Ascending aorta (tissue), 2 donors: ENCODE measurements at regions not wholly inside any gene's neighbourhood (a gene's known extent, or its start where the extent isn't known, plus 50 kb on each side); places are given as distances from the start of the nearest gene placed in this dataset.
A peak's percentile ranks its signal among the peaks of the same experiment; 100 is the strongest.

Source experiments
- DNase-seq, 2 donors: peaks; one replicate each; pipeline ENCODE4 v3.0.0-alpha.2; 2019; ENCODE audit warnings: low spot score in 2 of 2
- H3K27ac ChIP-seq, 2 donors: fragments of 200-600 bp; sonication (generic); one replicate each; pipeline ENCODE4 v1.5.1; 2016 to 2017; ENCODE audit warnings: mild to moderate bottlenecking in 1 of 2
- H3K27me3 ChIP-seq: fragments of 200-600 bp; sonication (generic); one replicate; pipeline ENCODE4 v1.5.1; 2017
- H3K36me3 ChIP-seq, 2 donors: fragments of 200-600 bp; sonication (generic); one replicate each; pipeline ENCODE4 v1.5.1; 2016
- H3K4me1 ChIP-seq, 2 donors: fragments of 200-600 bp; sonication (generic); one replicate each; pipeline ENCODE4 v1.5.1; 2016 to 2017; ENCODE audit warnings: mild to moderate bottlenecking in 1 of 2
- H3K4me3 ChIP-seq, 2 donors: fragments of 200-600 bp; sonication (generic); one replicate each; pipeline ENCODE4 v1.5.1; 2016 to 2017; ENCODE audit warnings: mild to moderate bottlenecking in 1 of 2
- H3K9me3 ChIP-seq, 2 donors: fragments of 200-600 bp; sonication (generic); one replicate each; pipeline ENCODE4 v1.5.1; 2016
- intact Hi-C: fragments of 100-400 bp; cut with DNase I; formaldehyde crosslinking; loops from one replicate; pipeline ENCODE4 v1.15.1; 2023
- TF ChIP-seq, protein P1 (sequence below), 3 experiments: fragments of 200-600 bp in 2 of 3; fragments of 450-650 bp in 1 of 3; sonication (generic) in 2 of 3; IDR thresholded peaks; one replicate each; pipeline ENCODE4 v1.5.1; 2016 to 2019; ENCODE audit warnings: antibody characterized with exemption in 3 of 3, mild to moderate bottlenecking in 1 of 3, moderate library complexity in 1 of 3

DNA sequence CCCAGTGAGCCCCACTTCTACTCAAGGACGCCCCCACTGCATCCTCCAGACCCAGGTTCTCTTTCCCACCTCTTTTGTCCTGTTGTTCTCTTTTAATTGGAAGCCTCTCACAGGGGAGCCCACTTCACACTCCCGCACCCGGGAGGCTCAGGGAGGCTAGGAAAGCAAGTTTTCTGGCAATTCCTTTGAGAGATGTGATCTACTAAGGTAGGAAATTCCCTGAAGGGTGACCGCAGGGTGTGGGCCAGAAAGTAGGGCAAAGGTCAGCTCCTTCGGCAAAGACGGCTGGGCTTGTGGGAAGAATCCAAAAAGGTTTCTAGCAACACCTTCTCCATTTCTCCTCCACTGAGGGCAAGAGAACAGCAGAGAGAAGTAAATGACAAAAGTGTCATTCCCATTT, 98.1 kb upstream of the PTPN1 start:
- Histone ChIP-seq H3K27ac (peak overlapping the region; percentile 2 to 99), H3K4me1 (peaks cover 16 to 22% of the 10 kb centered on the region in 2 donors), H3K9me3 (no peaks in the 10 kb centered on the region), H3K4me3 (no peak overlapping the region), H3K36me3 (no peaks in the 10 kb centered on the region), H3K27me3 (no peaks in the 10 kb centered on the region)
- DNase-seq: no peak
- TF ChIP-seq, protein P1, sequence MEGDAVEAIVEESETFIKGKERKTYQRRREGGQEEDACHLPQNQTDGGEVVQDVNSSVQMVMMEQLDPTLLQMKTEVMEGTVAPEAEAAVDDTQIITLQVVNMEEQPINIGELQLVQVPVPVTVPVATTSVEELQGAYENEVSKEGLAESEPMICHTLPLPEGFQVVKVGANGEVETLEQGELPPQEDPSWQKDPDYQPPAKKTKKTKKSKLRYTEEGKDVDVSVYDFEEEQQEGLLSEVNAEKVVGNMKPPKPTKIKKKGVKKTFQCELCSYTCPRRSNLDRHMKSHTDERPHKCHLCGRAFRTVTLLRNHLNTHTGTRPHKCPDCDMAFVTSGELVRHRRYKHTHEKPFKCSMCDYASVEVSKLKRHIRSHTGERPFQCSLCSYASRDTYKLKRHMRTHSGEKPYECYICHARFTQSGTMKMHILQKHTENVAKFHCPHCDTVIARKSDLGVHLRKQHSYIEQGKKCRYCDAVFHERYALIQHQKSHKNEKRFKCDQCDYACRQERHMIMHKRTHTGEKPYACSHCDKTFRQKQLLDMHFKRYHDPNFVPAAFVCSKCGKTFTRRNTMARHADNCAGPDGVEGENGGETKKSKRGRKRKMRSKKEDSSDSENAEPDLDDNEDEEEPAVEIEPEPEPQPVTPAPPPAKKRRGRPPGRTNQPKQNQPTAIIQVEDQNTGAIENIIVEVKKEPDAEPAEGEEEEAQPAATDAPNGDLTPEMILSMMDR (IDR thresholded peaks at IDR 0.05): no peak
- intact Hi-C loops: no loop called here

DNA sequence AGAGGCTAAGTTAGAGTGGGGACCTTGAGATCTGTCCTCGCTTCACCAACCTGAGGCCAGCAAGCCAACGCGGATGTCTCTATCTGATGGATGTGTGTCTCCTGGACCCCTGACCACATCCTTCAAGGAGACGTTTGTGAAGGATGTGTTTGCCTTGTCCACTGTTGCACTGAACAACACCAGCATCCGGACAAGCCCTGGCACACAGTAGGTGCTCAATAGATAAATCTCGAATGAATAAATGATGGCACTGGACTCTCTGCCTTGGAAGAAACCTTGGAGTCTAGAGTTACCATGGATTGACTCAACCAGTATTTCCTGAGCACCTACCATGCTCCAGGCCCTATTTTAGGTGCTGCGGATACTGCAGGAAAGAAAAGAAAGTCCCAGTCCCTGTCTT, 97.7 kb upstream of the PTPN1 start:
- no peak for DNase-seq
- Histone ChIP-seq H3K27ac (peak overlapping the region in 1 of 2 donors; percentile 99), H3K36me3 (no peaks in the 10 kb centered on the region), H3K27me3 (no peaks in the 10 kb centered on the region), H3K9me3 (no peaks in the 10 kb centered on the region), H3K4me1 (peaks cover 16 to 24% of the 10 kb centered on the region in 2 donors), H3K4me3 (no peak overlapping the region)
- intact Hi-C loops: no loop called here
- TF ChIP-seq, protein P1 (IDR thresholded peaks at IDR 0.05): no peak

DNA sequence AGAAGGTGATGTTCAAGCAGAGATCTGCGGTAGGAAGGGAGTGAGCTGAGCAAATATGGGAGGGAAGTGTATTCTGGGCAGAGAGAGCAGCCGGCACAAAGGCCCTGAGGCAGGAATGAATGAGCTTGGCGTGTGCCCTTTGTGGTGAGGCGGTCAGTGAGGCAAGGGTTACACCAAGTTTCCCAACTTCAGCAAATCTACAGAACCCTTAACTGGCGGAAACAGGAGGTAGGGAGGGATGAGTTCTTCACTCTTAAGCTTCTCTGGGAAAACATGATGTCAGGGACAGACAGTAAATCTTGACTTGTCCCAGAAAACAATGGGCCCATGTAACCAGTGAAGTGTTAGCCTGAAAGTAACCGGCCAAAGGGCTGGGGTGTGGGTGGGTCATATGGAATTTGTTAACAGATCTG, 97.1 kb upstream of the PTPN1 start:
- no peak for DNase-seq
- H3K4me1 ChIP-seq: peaks cover 16 to 24% of the 10 kb centered on the region in 2 donors
- intact Hi-C loops: no loop called here
- no peaks in the 10 kb centered on the region for H3K9me3 ChIP-seq
- peak overlapping the region; percentile 98 to 99 for H3K27ac ChIP-seq
- H3K27me3 ChIP-seq: no peaks in the 10 kb centered on the region
- TF ChIP-seq, protein P1 (IDR thresholded peaks at IDR 0.05): no peak
- no peak overlapping the region for H3K4me3 ChIP-seq
- H3K36me3 ChIP-seq: no peaks in the 10 kb centered on the region

DNA sequence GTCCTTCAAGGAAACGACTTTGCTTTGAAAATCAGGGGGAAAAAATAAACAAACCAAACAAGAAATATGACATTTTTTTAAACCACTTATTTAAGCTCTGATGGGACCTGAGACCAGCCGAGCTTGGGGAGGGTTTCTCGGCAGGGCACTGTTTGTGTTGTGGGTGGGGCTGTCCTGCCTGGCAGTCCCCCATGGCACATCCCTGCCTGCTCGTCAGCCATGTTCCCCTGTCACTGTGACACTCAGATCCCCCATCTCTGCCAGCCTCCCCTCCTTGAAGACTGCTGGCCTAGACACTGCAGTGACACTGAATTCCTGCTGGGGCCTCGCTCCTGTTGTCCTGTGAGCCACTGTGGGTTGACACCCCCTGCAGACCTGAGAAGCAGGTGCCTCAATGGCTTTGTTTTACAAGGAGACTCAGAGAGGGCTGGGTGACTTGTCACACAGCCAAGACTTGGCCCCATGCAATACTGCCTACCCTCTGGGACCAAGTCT, 95.1 kb upstream of the PTPN1 start:
- no peak for DNase-seq
- no peaks in the 10 kb centered on the region for H3K9me3 ChIP-seq
- peaks cover 16 to 24% of the 10 kb centered on the region in 2 donors for H3K4me1 ChIP-seq
- H3K27me3 ChIP-seq: no peaks in the 10 kb centered on the region
- H3K27ac ChIP-seq: peak overlapping the region; percentile 98 to 99
- H3K36me3 ChIP-seq: no peaks in the 10 kb centered on the region
- no peak overlapping the region for H3K4me3 ChIP-seq
- intact Hi-C loops: loop anchor here (1.0 to 2.0 kb wide), 3 partner anchors 16 to 102 kb away; no protein-coding TSS in a partner anchor
- TF ChIP-seq, protein P1 (IDR thresholded peaks at IDR 0.05): no peak

DNA sequence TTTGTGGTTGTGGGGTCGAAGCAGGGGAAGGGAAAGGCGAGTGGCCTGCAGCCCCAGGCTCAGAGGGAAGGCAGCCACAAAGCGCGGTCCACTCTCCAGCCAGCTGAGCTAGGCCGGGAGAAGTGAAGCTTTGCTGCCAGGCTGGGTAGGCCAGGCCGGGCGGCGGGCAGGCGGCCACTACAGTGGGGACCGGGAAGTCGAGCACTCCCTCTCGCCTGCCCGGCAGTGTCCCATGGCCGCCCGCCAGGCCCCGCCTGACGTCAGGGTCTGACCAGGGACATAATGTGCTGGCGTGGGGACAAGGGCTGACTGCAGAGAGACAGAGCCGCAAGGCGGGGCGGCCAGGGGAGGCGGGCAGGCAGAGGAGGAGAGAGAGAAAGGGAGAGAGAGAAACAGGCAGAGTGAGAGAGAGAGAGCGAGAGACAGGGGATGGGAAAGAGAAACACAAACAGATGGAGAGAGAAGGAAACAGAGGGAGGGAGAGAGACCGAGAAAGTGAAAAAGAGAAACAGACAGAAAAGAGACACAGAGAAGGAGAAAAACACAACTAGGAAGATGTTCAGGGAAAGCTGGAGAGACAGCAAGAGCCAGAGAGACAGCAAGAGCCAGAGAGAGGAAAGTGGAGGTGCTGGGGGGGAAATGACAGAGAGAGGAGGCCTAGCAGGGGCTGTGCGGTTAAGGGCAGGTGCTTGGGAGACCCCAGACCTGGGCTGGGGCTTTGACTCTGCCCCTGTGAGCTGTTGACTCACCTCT, 94.5 kb upstream of the PTPN1 start:
- H3K4me3 ChIP-seq: peak overlapping the region in 1 of 2 donors; percentile 5
- H3K36me3 ChIP-seq: no peaks in the 10 kb centered on the region
- no peaks in the 10 kb centered on the region for H3K27me3 ChIP-seq
- H3K27ac ChIP-seq: peak overlapping the region; percentile 98 to 99
- H3K4me1 ChIP-seq: peaks cover 16 to 24% of the 10 kb centered on the region in 2 donors
- peak; percentile 94 to 100 for DNase-seq
- intact Hi-C loops: loop anchor here (1.0 to 2.0 kb wide), 3 partner anchors 16 to 103 kb away; no protein-coding TSS in a partner anchor
- TF ChIP-seq, protein P1 (IDR thresholded peaks at IDR 0.05): no peak
- H3K9me3 ChIP-seq: no peaks in the 10 kb centered on the region
